ENCODE measurements at regions not wholly inside any gene's neighbourhood (a gene's known extent, or its start where the extent isn't known, plus 50 kb on each side); places are given as distances from the start of the nearest gene placed in this dataset.

DNA sequence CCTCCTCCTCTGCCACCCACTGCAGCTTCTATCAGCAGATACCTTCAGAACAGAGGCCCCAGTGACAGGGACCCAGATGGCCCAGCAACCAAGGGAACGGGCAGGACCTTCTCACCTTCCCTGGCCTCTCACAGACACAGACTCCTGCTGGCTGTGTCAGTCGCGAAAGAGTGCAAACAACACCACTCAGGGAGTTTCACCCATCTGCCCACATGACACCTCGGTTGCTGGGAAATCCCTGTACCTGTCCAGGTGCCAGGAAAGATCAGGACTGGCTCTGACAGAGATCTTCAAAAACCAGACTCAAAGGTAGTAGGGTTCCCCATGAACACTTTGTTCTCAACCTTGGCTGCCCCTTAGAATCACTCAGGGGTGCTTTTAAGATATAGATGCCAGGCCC, 83.5 kb upstream of the HIVEP3 start:
- ChIA-PET POLR2A (ENCODE audit: unreplicated experiment) (no interaction called here), CTCF (no interaction called here)
- no peaks in the 10 kb centered on the region for H3K9me2 ChIP-seq (replicated peaks; ENCODE audit: low read length)
- BruUV-seq (replicated peaks): no TSS peak
- H4K20me1 ChIP-seq (ENCODE audit: low read length): no peaks in the 10 kb centered on the region
- DNase-seq (no peak), ATAC-seq (no peak)
- TF ChIP-seq, protein P1, sequence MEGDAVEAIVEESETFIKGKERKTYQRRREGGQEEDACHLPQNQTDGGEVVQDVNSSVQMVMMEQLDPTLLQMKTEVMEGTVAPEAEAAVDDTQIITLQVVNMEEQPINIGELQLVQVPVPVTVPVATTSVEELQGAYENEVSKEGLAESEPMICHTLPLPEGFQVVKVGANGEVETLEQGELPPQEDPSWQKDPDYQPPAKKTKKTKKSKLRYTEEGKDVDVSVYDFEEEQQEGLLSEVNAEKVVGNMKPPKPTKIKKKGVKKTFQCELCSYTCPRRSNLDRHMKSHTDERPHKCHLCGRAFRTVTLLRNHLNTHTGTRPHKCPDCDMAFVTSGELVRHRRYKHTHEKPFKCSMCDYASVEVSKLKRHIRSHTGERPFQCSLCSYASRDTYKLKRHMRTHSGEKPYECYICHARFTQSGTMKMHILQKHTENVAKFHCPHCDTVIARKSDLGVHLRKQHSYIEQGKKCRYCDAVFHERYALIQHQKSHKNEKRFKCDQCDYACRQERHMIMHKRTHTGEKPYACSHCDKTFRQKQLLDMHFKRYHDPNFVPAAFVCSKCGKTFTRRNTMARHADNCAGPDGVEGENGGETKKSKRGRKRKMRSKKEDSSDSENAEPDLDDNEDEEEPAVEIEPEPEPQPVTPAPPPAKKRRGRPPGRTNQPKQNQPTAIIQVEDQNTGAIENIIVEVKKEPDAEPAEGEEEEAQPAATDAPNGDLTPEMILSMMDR (conservative IDR thresholded peaks at IDR 0.05; ENCODE audit: low read depth, low read length): no peak
- TF ChIP-seq EZH2 (IDR thresholded peaks at IDR 0.05; ENCODE audit: low read length, unreplicated experiment) (no peak), EZH2phosphoT487 (IDR thresholded peaks at IDR 0.05; ENCODE audit: borderline replicate concordance, low read length) (no peak)
- H3K27me3 ChIP-seq (ENCODE audit: low read length): no peaks in the 10 kb centered on the region
- no peaks in the 10 kb centered on the region for H3K9me3 ChIP-seq (ENCODE audit: low read length)
- no peak overlapping the region for H3K4me2 ChIP-seq (ENCODE audit: low read length)
- H3K4me1 ChIP-seq (ENCODE audit: insufficient read depth, low read length): no peaks in the 10 kb centered on the region
- no peak overlapping the region for H3K4me3 ChIP-seq (ENCODE audit: low read length)
- no peak overlapping the region for H2AFZ ChIP-seq (ENCODE audit: low read length)
- no peaks in the 10 kb centered on the region for H3K36me3 ChIP-seq (ENCODE audit: low read depth, low read length)
- H3K79me2 ChIP-seq (ENCODE audit: low read length): no peaks in the 10 kb centered on the region
- H3K9ac ChIP-seq (ENCODE audit: low read length): no peak overlapping the region
- H3F3A ChIP-seq (ENCODE audit: low read length, unreplicated experiment): no peaks in the 10 kb centered on the region
- intact Hi-C loops (cut with micrococcal nuclease): no loop called here
- H3K27ac ChIP-seq (ENCODE audit: low read length): no peak overlapping the region

DNA sequence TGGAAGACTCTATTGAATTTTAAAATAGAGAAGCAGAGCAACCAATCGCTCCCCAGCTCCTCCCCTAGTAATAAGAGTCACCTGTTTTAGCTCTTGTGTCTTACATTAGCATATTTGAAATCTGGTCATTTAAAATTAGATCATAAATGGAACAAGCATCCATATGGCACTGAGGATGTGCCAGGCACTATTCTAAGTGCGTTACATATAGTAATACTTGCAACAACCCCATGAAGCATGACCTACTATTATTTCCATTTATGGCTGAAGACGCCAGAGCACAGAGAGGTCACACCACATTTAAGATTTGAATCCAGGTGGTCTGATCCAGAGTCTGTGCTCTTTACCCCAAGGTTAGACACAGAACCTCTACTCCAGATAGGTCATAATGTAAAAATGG, 82.0 kb upstream of the HIVEP3 start:
- Histone ChIP-seq H3K36me3 (ENCODE audit: low read depth, low read length) (no peaks in the 10 kb centered on the region), H3K4me1 (ENCODE audit: insufficient read depth, low read length) (no peaks in the 10 kb centered on the region), H3K4me3 (ENCODE audit: low read length) (no peak overlapping the region), H3K9me3 (ENCODE audit: low read length) (no peaks in the 10 kb centered on the region), H3K9ac (ENCODE audit: low read length) (no peak overlapping the region), H3K79me2 (ENCODE audit: low read length) (no peaks in the 10 kb centered on the region), H3K27ac (ENCODE audit: low read length) (no peak overlapping the region), H3F3A (ENCODE audit: low read length, unreplicated experiment) (no peaks in the 10 kb centered on the region), H3K27me3 (ENCODE audit: low read length) (no peaks in the 10 kb centered on the region), H4K20me1 (ENCODE audit: low read length) (no peaks in the 10 kb centered on the region), H3K4me2 (ENCODE audit: low read length) (no peak overlapping the region), H3K9me2 (replicated peaks; ENCODE audit: low read length) (no peaks in the 10 kb centered on the region), H2AFZ (ENCODE audit: low read length) (no peak overlapping the region)
- DNase-seq (no peak), ATAC-seq (no peak)
- TF ChIP-seq, protein P1 (conservative IDR thresholded peaks at IDR 0.05; ENCODE audit: low read depth, low read length): no peak
- no peak for TF ChIP-seq EZH2phosphoT487 (IDR thresholded peaks at IDR 0.05; ENCODE audit: borderline replicate concordance, low read length)
- ChIA-PET CTCF (no interaction called here), POLR2A (ENCODE audit: unreplicated experiment) (no interaction called here)
- intact Hi-C loops (cut with micrococcal nuclease): no loop called here
- no TSS peak for BruUV-seq (replicated peaks)

DNA sequence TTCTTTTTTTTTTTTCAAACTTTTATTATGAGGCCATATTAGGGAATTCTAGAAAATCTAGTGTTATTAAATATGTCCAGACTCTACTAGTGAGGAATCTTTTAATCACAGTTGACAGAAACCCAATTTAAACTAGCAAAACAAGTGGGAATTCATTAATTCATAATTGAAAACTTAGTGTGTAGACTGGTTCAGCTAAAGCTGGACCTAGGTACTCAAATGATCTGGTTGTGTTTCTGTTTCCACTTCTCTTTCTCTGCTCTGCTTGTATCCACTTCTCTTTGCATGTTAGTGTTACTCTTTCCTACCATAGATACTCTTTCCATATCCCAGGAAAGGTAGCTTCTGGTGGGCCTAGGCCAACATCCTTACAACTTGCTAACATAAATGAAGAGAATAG, 81.2 kb upstream of the HIVEP3 start:
- BruUV-seq (replicated peaks): no TSS peak
- DNase-seq (no peak), ATAC-seq (no peak)
- Histone ChIP-seq H3K9ac (ENCODE audit: low read length) (no peak overlapping the region), H3K4me2 (ENCODE audit: low read length) (no peak overlapping the region), H3K9me3 (ENCODE audit: low read length) (no peaks in the 10 kb centered on the region), H3K9me2 (replicated peaks; ENCODE audit: low read length) (no peaks in the 10 kb centered on the region), H3K36me3 (ENCODE audit: low read depth, low read length) (no peaks in the 10 kb centered on the region), H3K4me1 (ENCODE audit: insufficient read depth, low read length) (no peaks in the 10 kb centered on the region), H3K4me3 (ENCODE audit: low read length) (no peak overlapping the region), H2AFZ (ENCODE audit: low read length) (no peak overlapping the region), H4K20me1 (ENCODE audit: low read length) (no peaks in the 10 kb centered on the region), H3K79me2 (ENCODE audit: low read length) (no peaks in the 10 kb centered on the region), H3K27ac (ENCODE audit: low read length) (no peak overlapping the region), H3F3A (ENCODE audit: low read length, unreplicated experiment) (no peaks in the 10 kb centered on the region), H3K27me3 (ENCODE audit: low read length) (no peaks in the 10 kb centered on the region)
- intact Hi-C loops (cut with micrococcal nuclease): no loop called here
- ChIA-PET POLR2A (ENCODE audit: unreplicated experiment) (no interaction called here), CTCF (no interaction called here)
- TF ChIP-seq, protein P1 (conservative IDR thresholded peaks at IDR 0.05; ENCODE audit: low read depth, low read length): no peak
- TF ChIP-seq EZH2phosphoT487 (IDR thresholded peaks at IDR 0.05; ENCODE audit: borderline replicate concordance, low read length) (no peak), EZH2 (IDR thresholded peaks at IDR 0.05; ENCODE audit: low read length, unreplicated experiment) (no peak)
